ENCODE measurements at regions not wholly inside any gene's neighbourhood (a gene's known extent, or its start where the extent isn't known, plus 50 kb on each side); places are given as distances from the start of the nearest gene placed in this dataset.

GRCh38 chr5:24162343-24162742 lies 482.4 kb downstream of the CDH10 start:
- TF ChIP-seq, protein P1, sequence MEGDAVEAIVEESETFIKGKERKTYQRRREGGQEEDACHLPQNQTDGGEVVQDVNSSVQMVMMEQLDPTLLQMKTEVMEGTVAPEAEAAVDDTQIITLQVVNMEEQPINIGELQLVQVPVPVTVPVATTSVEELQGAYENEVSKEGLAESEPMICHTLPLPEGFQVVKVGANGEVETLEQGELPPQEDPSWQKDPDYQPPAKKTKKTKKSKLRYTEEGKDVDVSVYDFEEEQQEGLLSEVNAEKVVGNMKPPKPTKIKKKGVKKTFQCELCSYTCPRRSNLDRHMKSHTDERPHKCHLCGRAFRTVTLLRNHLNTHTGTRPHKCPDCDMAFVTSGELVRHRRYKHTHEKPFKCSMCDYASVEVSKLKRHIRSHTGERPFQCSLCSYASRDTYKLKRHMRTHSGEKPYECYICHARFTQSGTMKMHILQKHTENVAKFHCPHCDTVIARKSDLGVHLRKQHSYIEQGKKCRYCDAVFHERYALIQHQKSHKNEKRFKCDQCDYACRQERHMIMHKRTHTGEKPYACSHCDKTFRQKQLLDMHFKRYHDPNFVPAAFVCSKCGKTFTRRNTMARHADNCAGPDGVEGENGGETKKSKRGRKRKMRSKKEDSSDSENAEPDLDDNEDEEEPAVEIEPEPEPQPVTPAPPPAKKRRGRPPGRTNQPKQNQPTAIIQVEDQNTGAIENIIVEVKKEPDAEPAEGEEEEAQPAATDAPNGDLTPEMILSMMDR (IDR thresholded peaks at IDR 0.05): no peak
- TF ChIP-seq POLR2A (IDR thresholded peaks at IDR 0.05): no peak
